ENCODE measurements at regions not wholly inside any gene's neighbourhood (a gene's known extent, or its start where the extent isn't known, plus 50 kb on each side); places are given as distances from the start of the nearest gene placed in this dataset.
"Not testable (repeated sequence)": the region's sequence is repeated elsewhere in the genome, so short reads cannot be mapped to it uniquely, and the experiment has no call there.

GRCh38 chr14:59006179-59006578 is 182.3 kb upstream of the DAAM1 start:
- not testable (repeated sequence) for DNase-seq (ENCODE audit: low read depth in 2 of 2)

GRCh38 chr14:59009967-59010366 is 178.5 kb upstream of the DAAM1 start:
- DNase-seq (ENCODE audit: low read depth in 2 of 2), result no peak

GRCh38 chr14:59013672-59014298 is 174.7 kb upstream of the DAAM1 start:
- DNase-seq (ENCODE audit: low read depth in 2 of 2), result no peak

GRCh38 chr14:59015482-59015881 is 173.0 kb upstream of the DAAM1 start:
- no peak for DNase-seq (ENCODE audit: low read depth in 2 of 2)

GRCh38 chr14:59017285-59017965 is 171.0 kb upstream of the DAAM1 start:
- DNase-seq (ENCODE audit: low read depth in 2 of 2), result no peak

GRCh38 chr14:59018460-59018859 is 170.0 kb upstream of the DAAM1 start:
- no peak for DNase-seq (ENCODE audit: low read depth in 2 of 2)

GRCh38 chr14:59018978-59019377 is 169.5 kb upstream of the DAAM1 start:
- no peak for DNase-seq (ENCODE audit: low read depth in 2 of 2)

GRCh38 chr14:59020382-59020781 is 168.1 kb upstream of the DAAM1 start:
- DNase-seq (ENCODE audit: low read depth in 2 of 2), result no peak

GRCh38 chr14:59022144-59022543 is 166.3 kb upstream of the DAAM1 start:
- DNase-seq (ENCODE audit: low read depth in 2 of 2), result no peak

- DNase-seq (ENCODE audit: low read depth in 2 of 2), result no peak
Observed at GRCh38 chr14:59026081-59026480, 162.4 kb upstream of the DAAM1 start.

GRCh38 chr14:59026640-59027039 is 161.8 kb upstream of the DAAM1 start:
- DNase-seq (ENCODE audit: low read depth in 2 of 2), result not testable (repeated sequence)

GRCh38 chr14:59028476-59029202 is 159.8 kb upstream of the DAAM1 start:
- peak; percentile 16 to 27 for DNase-seq (ENCODE audit: low read depth in 2 of 2)

GRCh38 chr14:59032826-59033225 is 155.6 kb upstream of the DAAM1 start:
- no peak for DNase-seq (ENCODE audit: low read depth in 2 of 2)

- DNase-seq (ENCODE audit: low read depth in 2 of 2), result no peak
Observed at GRCh38 chr14:59036134-59036533, 152.3 kb upstream of the DAAM1 start.

- DNase-seq (ENCODE audit: low read depth in 2 of 2), result no peak
Observed at GRCh38 chr14:59037086-59037485, 151.4 kb upstream of the DAAM1 start.

GRCh38 chr14:59037620-59038019 is 150.8 kb upstream of the DAAM1 start:
- DNase-seq (ENCODE audit: low read depth in 2 of 2), result no peak

- DNase-seq (ENCODE audit: low read depth in 2 of 2), result no peak
Observed at GRCh38 chr14:59038746-59039145, 149.7 kb upstream of the DAAM1 start.

GRCh38 chr14:59041308-59041707 is 147.2 kb upstream of the DAAM1 start:
- no peak for DNase-seq (ENCODE audit: low read depth in 2 of 2)

- DNase-seq (ENCODE audit: low read depth in 2 of 2), result no peak
Observed at GRCh38 chr14:59044707-59045106, 143.8 kb upstream of the DAAM1 start.

GRCh38 chr14:59046746-59047145 is 141.7 kb upstream of the DAAM1 start:
- DNase-seq (ENCODE audit: low read depth in 2 of 2), result no peak

GRCh38 chr14:59055006-59055405 is 133.5 kb upstream of the DAAM1 start:
- no peak for DNase-seq (ENCODE audit: low read depth in 2 of 2)

- DNase-seq (ENCODE audit: low read depth in 2 of 2), result peak in 1 of 2 donors; percentile 1
Observed at GRCh38 chr14:59055439-59056045, 132.9 kb upstream of the DAAM1 start.

GRCh38 chr14:59057551-59057950 is 130.9 kb upstream of the DAAM1 start:
- DNase-seq (ENCODE audit: low read depth in 2 of 2), result no peak
